OCI-LY7 (cell line): ENCODE measurements at regions not wholly inside any gene's neighbourhood (a gene's known extent, or its start where the extent isn't known, plus 50 kb on each side); places are given as distances from the start of the nearest gene placed in this dataset.

Experiments used
- BruUV-seq: library from RNA; stranded (reverse); fragments of 400-500 nt; replicated peaks from 2 replicates; lab custom pipeline; 2021; lab: Mats Ljungman, UMichigan
- CTCF ChIA-PET: fragments of 300-600 bp; sonication (Branson Sonifier 250); formaldehyde crosslinking; loops from one replicate; lab custom pipeline; 2022; ENCODE audit warnings: antibody characterized with exemption; ENCODE audit not compliant: unreplicated experiment; lab: Charles Lee
- POLR2A ChIA-PET: fragments of 300-600 bp; sonication (Branson Sonifier 250); formaldehyde crosslinking; loops from one replicate; lab custom pipeline; 2022; ENCODE audit warnings: antibody characterized with exemption; lab: Charles Lee
- DNase-seq: peaks from one replicate; pipeline ENCODE4 v3.0.0-alpha.2; 2015; ENCODE audit warnings: low spot score
- H2AFZ ChIP-seq: fragments of 200-600 bp; sonication (generic), shearing (Covaris generic); 2 replicates; pipeline ENCODE4 v1.6.1; 2014; ENCODE audit warnings: mild to moderate bottlenecking, antibody characterized with exemption, low read length, moderate library complexity
- H3K27ac ChIP-seq: fragments of 200-600 bp; sonication (generic); 2 replicates; pipeline ENCODE4 v1.5.1; 2014; ENCODE audit warnings: mixed run types, low read depth, mild to moderate bottlenecking, moderate library complexity, low read length, inconsistent platforms; ENCODE audit not compliant: poor library complexity, severe bottlenecking
- H3K36me3 ChIP-seq: fragments of 200-600 bp; sonication (generic); 2 replicates; pipeline ENCODE4 v1.6.1; 2014; ENCODE audit warnings: mild to moderate bottlenecking, antibody characterized with exemption, low read length, moderate library complexity, mixed read lengths; ENCODE audit not compliant: insufficient read depth
- H3K4me1 ChIP-seq: fragments of 200-600 bp; sonication (generic); 2 replicates; pipeline ENCODE4 v1.5.1; 2014; ENCODE audit warnings: mild to moderate bottlenecking, low read length; ENCODE audit not compliant: insufficient read depth, poor library complexity, severe bottlenecking
- H3K4me2 ChIP-seq: fragments of 200-600 bp; sonication (generic); 2 replicates; pipeline ENCODE4 v1.6.1; 2014; ENCODE audit warnings: mild to moderate bottlenecking, low read length
- H3K4me3 ChIP-seq: fragments of 200-600 bp; sonication (generic); 2 replicates; pipeline ENCODE4 v1.5.1; 2014; ENCODE audit warnings: mild to moderate bottlenecking, low read depth, low read length; ENCODE audit not compliant: poor library complexity, severe bottlenecking
- H3K79me2 ChIP-seq: fragments of 200-600 bp; sonication (generic); 2 replicates; pipeline ENCODE4 v1.6.1; 2016; ENCODE audit warnings: low read depth, mild to moderate bottlenecking, low read length, moderate library complexity, mixed read lengths; ENCODE audit not compliant: insufficient read depth
- H3K9me2 ChIP-seq: fragments of 200-600 bp; sonication (generic); 2 replicates; pipeline ENCODE4 v1.6.1; 2016; ENCODE audit warnings: mild to moderate bottlenecking, low read length, mixed read lengths; ENCODE audit not compliant: insufficient read depth
- H3K9me3 ChIP-seq: fragments of 200-600 bp; sonication (generic); 2 replicates; pipeline ENCODE4 v1.6.1; 2014; ENCODE audit warnings: mild to moderate bottlenecking, mixed run types, low read length, mixed read lengths
- H4K20me1 ChIP-seq: fragments of 200-600 bp; sonication (generic); 2 replicates; pipeline ENCODE4 v1.6.1; 2014; ENCODE audit warnings: mild to moderate bottlenecking, antibody characterized with exemption, low read length, moderate library complexity, mixed read lengths; ENCODE audit not compliant: insufficient read depth
- CTCF ChIP-seq: fragments of 200-600 bp; sonication (generic); conservative IDR thresholded peaks from 2 replicates; pipeline ENCODE4 v1.5.1; 2014; ENCODE audit warnings: mild to moderate bottlenecking, antibody characterized with exemption, low read length, moderate library complexity, mixed read lengths
- EZH2phosphoT487 ChIP-seq: fragments of 200-600 bp; sonication (generic); IDR thresholded peaks from 2 replicates; pipeline ENCODE4 v1.6.1; 2018; ENCODE audit warnings: low read depth, borderline replicate concordance, mild to moderate bottlenecking, mixed run types, antibody characterized with exemption, low read length, moderate library complexity, mixed read lengths
- intact Hi-C: fragments of 100-400 bp; cut with micrococcal nuclease; formaldehyde crosslinking; loops from one replicate; pipeline ENCODE4 v1.10.0; 2022; ENCODE audit not compliant: unreplicated experiment

GRCh38 chr17:79176792-79177601 is 102.4 kb downstream of the ENGASE start:
- intact Hi-C loops, result no loop called here
- ChIA-PET POLR2A (interaction anchor here (0.6 kb wide), 1 partner anchor 476 kb away, joined by 3 read pairs; no protein-coding TSS in a partner anchor), CTCF (no interaction called here)
- no peak overlapping the region for H3K27ac ChIP-seq
- H3K4me1 ChIP-seq, result no peaks in the 10 kb centered on the region
- H3K4me2 ChIP-seq, result no peak overlapping the region
- BruUV-seq, result no TSS peak
- H3K9me3 ChIP-seq, result no peaks in the 10 kb centered on the region
- no peaks in the 10 kb centered on the region for H4K20me1 ChIP-seq
- no peaks in the 10 kb centered on the region for H3K79me2 ChIP-seq
- no peak overlapping the region for H3K4me3 ChIP-seq
- no peaks in the 10 kb centered on the region for H3K9me2 ChIP-seq
- H2AFZ ChIP-seq, result no peak overlapping the region
- TF ChIP-seq CTCF, result no peak
- H3K36me3 ChIP-seq, result no peaks in the 10 kb centered on the region
- no peak for DNase-seq

GRCh38 chr17:79174905-79175856 is 100.6 kb downstream of the ENGASE start:
- TF ChIP-seq CTCF (no peak), EZH2phosphoT487 (no peak)
- H2AFZ ChIP-seq, result no peak overlapping the region
- H3K36me3 ChIP-seq, result no peaks in the 10 kb centered on the region
- H3K27ac ChIP-seq, result no peak overlapping the region
- H3K4me1 ChIP-seq, result no peaks in the 10 kb centered on the region
- no peak overlapping the region for H3K4me3 ChIP-seq
- no peaks in the 10 kb centered on the region for H4K20me1 ChIP-seq
- H3K9me2 ChIP-seq, result no peaks in the 10 kb centered on the region
- no TSS peak for BruUV-seq
- no peaks in the 10 kb centered on the region for H3K79me2 ChIP-seq
- H3K4me2 ChIP-seq, result no peak overlapping the region
- intact Hi-C loops, result no loop called here
- POLR2A ChIA-PET, result interaction anchor here (0.7 kb wide), 1 partner anchor 254 kb away, joined by 4 read pairs; no protein-coding TSS in a partner anchor
- CTCF ChIA-PET, result no interaction called here
- DNase-seq, result no peak
- H3K9me3 ChIP-seq, result no peaks in the 10 kb centered on the region
